ENCODE measurements at regions not wholly inside any gene's neighbourhood (a gene's known extent, or its start where the extent isn't known, plus 50 kb on each side); places are given as distances from the start of the nearest gene placed in this dataset.

DNA sequence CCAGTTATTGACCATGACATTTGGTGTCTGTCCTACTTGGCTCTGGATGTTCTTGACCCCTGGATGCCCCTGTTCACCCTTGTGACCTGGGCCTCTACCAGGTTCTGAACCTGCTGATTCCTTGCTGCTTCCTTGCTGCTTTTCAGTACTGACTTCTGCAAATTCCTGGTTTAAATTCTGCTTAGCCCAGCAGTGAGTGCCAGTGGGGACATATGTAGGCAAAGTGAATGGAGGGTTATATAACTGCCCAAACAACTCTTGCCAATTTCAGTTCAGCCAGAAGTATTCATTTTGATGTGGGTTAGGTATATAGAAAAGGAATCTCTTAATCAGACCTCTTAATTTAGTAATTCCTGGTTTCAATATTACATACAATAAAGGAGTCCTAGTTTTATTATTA is 220.6 kb downstream of the TAF11L14 start:
- TF ChIP-seq EZH2 (IDR thresholded peaks at IDR 0.05; ENCODE audit: insufficient read depth, poor library complexity, severe bottlenecking): no peak
- TF ChIP-seq EZH2phosphoT487 (IDR thresholded peaks at IDR 0.05; ENCODE audit: insufficient read depth, low read depth): no peak
